Neural cell (in vitro differentiated cells): ENCODE measurements at regions not wholly inside any gene's neighbourhood (a gene's known extent, or its start where the extent isn't known, plus 50 kb on each side); places are given as distances from the start of the nearest gene placed in this dataset.
"Not testable (repeated sequence)": the region's sequence is repeated elsewhere in the genome, so short reads cannot be mapped to it uniquely, and the experiment has no call there.

Experiments
- H2AFZ ChIP-seq: fragments of 200-600, 300-800 bp; sonication (generic), shearing (Covaris generic); 2 replicates; pipeline ENCODE4 v1.6.0; 2014; ENCODE audit warnings: low read depth, mild to moderate bottlenecking, antibody characterized with exemption, low read length, moderate library complexity
- H3F3A ChIP-seq: fragments of 200-600 bp; shearing (Covaris generic); 2 replicates; pipeline ENCODE4 v1.6.1; 2016; ENCODE audit warnings: mild to moderate bottlenecking, moderate library complexity, mixed read lengths, antibody characterized with exemption, low read length; ENCODE audit not compliant: insufficient read depth, poor library complexity, severe bottlenecking
- H3K27ac ChIP-seq: fragments of 200-600, 300-800 bp; sonication (generic), shearing (Covaris generic); 2 replicates; pipeline ENCODE4 v1.5.1; 2014; ENCODE audit warnings: mild to moderate bottlenecking, low read length, moderate library complexity
- H3K27me3 ChIP-seq: fragments of 300-800, 200-600 bp; sonication (generic), shearing (Covaris generic); 2 replicates; pipeline ENCODE4 v1.6.0; 2014; ENCODE audit warnings: mild to moderate bottlenecking, low read depth, low read length, moderate library complexity; ENCODE audit not compliant: insufficient read depth
- H3K36me3 ChIP-seq: fragments of 300-800, 200-600 bp; sonication (generic), shearing (Covaris generic); 2 replicates; pipeline ENCODE4 v1.5.1; 2014; ENCODE audit warnings: mild to moderate bottlenecking, antibody characterized with exemption, low read length, moderate library complexity; ENCODE audit not compliant: insufficient read depth
- H3K4me2 ChIP-seq: fragments of 300-800, 200-600 bp; sonication (generic), shearing (Covaris generic); 2 replicates; pipeline ENCODE4 v1.6.0; 2014; ENCODE audit warnings: mild to moderate bottlenecking, low read length
- H3K4me3 ChIP-seq: fragments of 300-800, 200-600 bp; sonication (generic), shearing (Covaris generic); 2 replicates; pipeline ENCODE4 v1.5.1; 2014; ENCODE audit warnings: mild to moderate bottlenecking, low read length, moderate library complexity
- H3K79me2 ChIP-seq: fragments of 200-600 bp; shearing (Covaris generic); replicated peaks from 2 replicates; pipeline ENCODE4 v1.6.0; 2014; ENCODE audit warnings: mild to moderate bottlenecking, low read length, moderate library complexity; ENCODE audit not compliant: insufficient read depth
- H3K9ac ChIP-seq: fragments of 300-800, 200-600 bp; sonication (generic), shearing (Covaris generic); 2 replicates; pipeline ENCODE4 v1.6.1; 2016; ENCODE audit warnings: mild to moderate bottlenecking, low read length, mixed read lengths
- H3K9me2 ChIP-seq: fragments of 200-600 bp; shearing (Covaris generic); 2 replicates; pipeline ENCODE4 v1.6.1; 2016; ENCODE audit warnings: mild to moderate bottlenecking, low read length, mixed read lengths; ENCODE audit not compliant: insufficient read depth
- H3K9me3 ChIP-seq: fragments of 200-600, 300-800 bp; sonication (generic), shearing (Covaris generic); 2 replicates; pipeline ENCODE4 v1.6.1; 2016; ENCODE audit warnings: mild to moderate bottlenecking, mixed run types, low read length, moderate library complexity, mixed read lengths
- H4K20me1 ChIP-seq: fragments of 200-600 bp; shearing (Covaris generic); 2 replicates; pipeline ENCODE4 v1.6.1; 2016; ENCODE audit warnings: mild to moderate bottlenecking, mixed run types; ENCODE audit not compliant: insufficient read depth
- CTCF ChIP-seq: fragments of 450-650 bp; IDR thresholded peaks from 2 replicates; pipeline ENCODE4 v1.5.1; 2014; ENCODE audit warnings: antibody characterized with exemption, mild to moderate bottlenecking, moderate library complexity; ENCODE audit not compliant: poor library complexity, severe bottlenecking
- EP300 ChIP-seq: fragments of 450-650 bp; conservative IDR thresholded peaks from 2 replicates; pipeline ENCODE4 v1.6.1; 2014; ENCODE audit warnings: antibody characterized with exemption, mild to moderate bottlenecking, moderate library complexity; ENCODE audit not compliant: poor library complexity, severe bottlenecking
- EZH2 ChIP-seq: fragments of 200-600, 300-800 bp; shearing (Covaris generic), sonication (generic); IDR thresholded peaks from 2 replicates; pipeline ENCODE4 v1.6.1; 2014; ENCODE audit warnings: antibody characterized with exemption, low read length, borderline replicate concordance, mild to moderate bottlenecking; ENCODE audit not compliant: insufficient read depth, poor library complexity, severe bottlenecking
- MXI1 ChIP-seq: fragments of 450-650 bp; conservative IDR thresholded peaks from 2 replicates; pipeline ENCODE4 v1.6.1; 2014; ENCODE audit warnings: antibody characterized with exemption, mild to moderate bottlenecking; ENCODE audit not compliant: poor library complexity, severe bottlenecking
- POLR2AphosphoS5 ChIP-seq: IDR thresholded peaks from 2 replicates; pipeline ENCODE4 v1.6.1; 2012
- RAD21 ChIP-seq: fragments of 450-650 bp; conservative IDR thresholded peaks from 2 replicates; pipeline ENCODE4 v1.6.1; 2014; ENCODE audit warnings: antibody characterized with exemption, mild to moderate bottlenecking, moderate library complexity
- REST ChIP-seq: IDR thresholded peaks from 2 replicates; pipeline ENCODE4 v1.6.1; 2012; ENCODE audit warnings: borderline replicate concordance
- SMC3 ChIP-seq: fragments of 450-650 bp; conservative IDR thresholded peaks from 2 replicates; pipeline ENCODE4 v1.6.1; 2014; ENCODE audit warnings: antibody characterized with exemption, mild to moderate bottlenecking, moderate library complexity; ENCODE audit not compliant: poor library complexity
- TAF1 ChIP-seq: IDR thresholded peaks from 2 replicates; pipeline ENCODE4 v1.6.1; 2012; ENCODE audit warnings: low read depth

- no peak overlapping the region for H3K4me3 ChIP-seq
- no peaks in the 10 kb centered on the region for H4K20me1 ChIP-seq
- no peaks in the 10 kb centered on the region for H3K27me3 ChIP-seq
- no peaks in the 10 kb centered on the region for H3K9me2 ChIP-seq
- H3K9ac ChIP-seq: no peak overlapping the region
- H3K9me3 ChIP-seq: no peaks in the 10 kb centered on the region
- H3K36me3 ChIP-seq: no peaks in the 10 kb centered on the region
- TF ChIP-seq EP300 (no peak), RAD21 (no peak), REST (no peak), POLR2AphosphoS5 (no peak), CTCF (no peak), MXI1 (no peak), TAF1 (no peak), EZH2 (no peak), SMC3 (no peak)
- no peaks in the 10 kb centered on the region for H3F3A ChIP-seq
- no peak overlapping the region for H3K27ac ChIP-seq
- H3K4me2 ChIP-seq: no peak overlapping the region
- H3K79me2 ChIP-seq: no peaks in the 10 kb centered on the region
- H2AFZ ChIP-seq: no peak overlapping the region
Observed at GRCh38 chr10:125256026-125256425, 95.7 kb upstream of the CTBP2 start.

- Histone ChIP-seq H3K79me2 (no peaks in the 10 kb centered on the region), H3F3A (no peaks in the 10 kb centered on the region), H3K4me3 (no peak overlapping the region), H3K27ac (no peak overlapping the region), H3K9me2 (no peaks in the 10 kb centered on the region), H2AFZ (no peak overlapping the region), H3K9me3 (no peaks in the 10 kb centered on the region), H3K4me2 (no peak overlapping the region), H3K27me3 (no peaks in the 10 kb centered on the region), H4K20me1 (no peaks in the 10 kb centered on the region), H3K36me3 (no peaks in the 10 kb centered on the region), H3K9ac (no peak overlapping the region)
- TF ChIP-seq EZH2: no peak
- TF ChIP-seq POLR2AphosphoS5: no peak
- no peak for TF ChIP-seq CTCF
- TF ChIP-seq REST: no peak
- TF ChIP-seq SMC3: no peak
- TF ChIP-seq RAD21: no peak
- no peak for TF ChIP-seq EP300
- no peak for TF ChIP-seq MXI1
- no peak for TF ChIP-seq TAF1
Observed at GRCh38 chr10:125252937-125253336, 92.6 kb upstream of the CTBP2 start.

- H3K9ac ChIP-seq, H3K27me3 ChIP-seq, H2AFZ ChIP-seq, H4K20me1 ChIP-seq, H3K4me2 ChIP-seq, H3K9me3 ChIP-seq, H3K9me2 ChIP-seq, H3F3A ChIP-seq, H3K4me3 ChIP-seq, H3K79me2 ChIP-seq, H3K36me3 ChIP-seq, H3K27ac ChIP-seq: not testable (repeated sequence)
Observed at GRCh38 chr10:125250834-125251233, 90.5 kb upstream of the CTBP2 start.
